OCI-LY1 (cell line): ENCODE measurements at regions not wholly inside any gene's neighbourhood (a gene's known extent, or its start where the extent isn't known, plus 50 kb on each side); places are given as distances from the start of the nearest gene placed in this dataset.

ENCODE experiments used
- CTCF ChIP-seq: fragments of 200-600 bp; sonication (generic), shearing (Covaris generic); IDR thresholded peaks from 2 replicates; pipeline ENCODE4 v1.5.1; 2017; ENCODE audit warnings: mild to moderate bottlenecking, antibody characterized with exemption, low read length, moderate library complexity, mixed read lengths
- EZH2 ChIP-seq: fragments of 200-600 bp; sonication (generic), shearing (Covaris generic); IDR thresholded peaks from 2 replicates; pipeline ENCODE4 v1.8.0; 2017; ENCODE audit warnings: borderline replicate concordance, mixed run types, mild to moderate bottlenecking, antibody characterized with exemption, low read length, moderate library complexity, mixed read lengths

- TF ChIP-seq CTCF, result no peak
- TF ChIP-seq EZH2, result no peak
Observed at GRCh38 chr10:2761971-2762370, 305.4 kb upstream of the PFKP start.
